Astrocyte (in vitro differentiated cells and primary cell): ENCODE measurements at regions not wholly inside any gene's neighbourhood (a gene's known extent, or its start where the extent isn't known, plus 50 kb on each side); places are given as distances from the start of the nearest gene placed in this dataset.

Source experiments
- EZH2 ChIP-seq: IDR thresholded peaks from 2 replicates; pipeline ENCODE4 v1.6.1; 2012; ENCODE audit warnings: mild to moderate bottlenecking, low read length, inconsistent platforms; ENCODE audit not compliant: insufficient read depth
- TF ChIP-seq, protein P1 (sequence below): IDR thresholded peaks from 2 replicates; pipeline ENCODE4 v1.5.1; 2011; ENCODE audit warnings: low read depth, mild to moderate bottlenecking, inconsistent platforms, low read length, moderate library complexity; ENCODE audit not compliant: insufficient read depth

- TF ChIP-seq, protein P1, sequence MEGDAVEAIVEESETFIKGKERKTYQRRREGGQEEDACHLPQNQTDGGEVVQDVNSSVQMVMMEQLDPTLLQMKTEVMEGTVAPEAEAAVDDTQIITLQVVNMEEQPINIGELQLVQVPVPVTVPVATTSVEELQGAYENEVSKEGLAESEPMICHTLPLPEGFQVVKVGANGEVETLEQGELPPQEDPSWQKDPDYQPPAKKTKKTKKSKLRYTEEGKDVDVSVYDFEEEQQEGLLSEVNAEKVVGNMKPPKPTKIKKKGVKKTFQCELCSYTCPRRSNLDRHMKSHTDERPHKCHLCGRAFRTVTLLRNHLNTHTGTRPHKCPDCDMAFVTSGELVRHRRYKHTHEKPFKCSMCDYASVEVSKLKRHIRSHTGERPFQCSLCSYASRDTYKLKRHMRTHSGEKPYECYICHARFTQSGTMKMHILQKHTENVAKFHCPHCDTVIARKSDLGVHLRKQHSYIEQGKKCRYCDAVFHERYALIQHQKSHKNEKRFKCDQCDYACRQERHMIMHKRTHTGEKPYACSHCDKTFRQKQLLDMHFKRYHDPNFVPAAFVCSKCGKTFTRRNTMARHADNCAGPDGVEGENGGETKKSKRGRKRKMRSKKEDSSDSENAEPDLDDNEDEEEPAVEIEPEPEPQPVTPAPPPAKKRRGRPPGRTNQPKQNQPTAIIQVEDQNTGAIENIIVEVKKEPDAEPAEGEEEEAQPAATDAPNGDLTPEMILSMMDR = no peak
- no peak for TF ChIP-seq EZH2
Measured at GRCh38 chr10:45118929-45119328, 118.2 kb downstream of the ZNF22 start.
